OCI-LY7 (cell line): ENCODE measurements at regions not wholly inside any gene's neighbourhood (a gene's known extent, or its start where the extent isn't known, plus 50 kb on each side); places are given as distances from the start of the nearest gene placed in this dataset.

ENCODE experiments used
- BruUV-seq: library from RNA; stranded (reverse); fragments of 400-500 nt; replicated peaks from 2 replicates; lab custom pipeline; 2021; lab: Mats Ljungman, UMichigan
- CTCF ChIA-PET: fragments of 300-600 bp; sonication (Branson Sonifier 250); formaldehyde crosslinking; loops from one replicate; lab custom pipeline; 2022; ENCODE audit warnings: antibody characterized with exemption; ENCODE audit not compliant: unreplicated experiment; lab: Charles Lee
- POLR2A ChIA-PET: fragments of 300-600 bp; sonication (Branson Sonifier 250); formaldehyde crosslinking; loops from one replicate; lab custom pipeline; 2022; ENCODE audit warnings: antibody characterized with exemption; lab: Charles Lee
- DNase-seq: peaks from one replicate; pipeline ENCODE4 v3.0.0-alpha.2; 2015; ENCODE audit warnings: low spot score
- H2AFZ ChIP-seq: fragments of 200-600 bp; sonication (generic), shearing (Covaris generic); 2 replicates; pipeline ENCODE4 v1.6.1; 2014; ENCODE audit warnings: mild to moderate bottlenecking, antibody characterized with exemption, low read length, moderate library complexity
- H3K27ac ChIP-seq: fragments of 200-600 bp; sonication (generic); 2 replicates; pipeline ENCODE4 v1.5.1; 2014; ENCODE audit warnings: mixed run types, low read depth, mild to moderate bottlenecking, moderate library complexity, low read length, inconsistent platforms; ENCODE audit not compliant: poor library complexity, severe bottlenecking
- H3K36me3 ChIP-seq: fragments of 200-600 bp; sonication (generic); 2 replicates; pipeline ENCODE4 v1.6.1; 2014; ENCODE audit warnings: mild to moderate bottlenecking, antibody characterized with exemption, low read length, moderate library complexity, mixed read lengths; ENCODE audit not compliant: insufficient read depth
- H3K4me1 ChIP-seq: fragments of 200-600 bp; sonication (generic); 2 replicates; pipeline ENCODE4 v1.5.1; 2014; ENCODE audit warnings: mild to moderate bottlenecking, low read length; ENCODE audit not compliant: insufficient read depth, poor library complexity, severe bottlenecking
- H3K4me2 ChIP-seq: fragments of 200-600 bp; sonication (generic); 2 replicates; pipeline ENCODE4 v1.6.1; 2014; ENCODE audit warnings: mild to moderate bottlenecking, low read length
- H3K4me3 ChIP-seq: fragments of 200-600 bp; sonication (generic); 2 replicates; pipeline ENCODE4 v1.5.1; 2014; ENCODE audit warnings: mild to moderate bottlenecking, low read depth, low read length; ENCODE audit not compliant: poor library complexity, severe bottlenecking
- H3K79me2 ChIP-seq: fragments of 200-600 bp; sonication (generic); 2 replicates; pipeline ENCODE4 v1.6.1; 2016; ENCODE audit warnings: low read depth, mild to moderate bottlenecking, low read length, moderate library complexity, mixed read lengths; ENCODE audit not compliant: insufficient read depth
- H3K9me2 ChIP-seq: fragments of 200-600 bp; sonication (generic); 2 replicates; pipeline ENCODE4 v1.6.1; 2016; ENCODE audit warnings: mild to moderate bottlenecking, low read length, mixed read lengths; ENCODE audit not compliant: insufficient read depth
- H3K9me3 ChIP-seq: fragments of 200-600 bp; sonication (generic); 2 replicates; pipeline ENCODE4 v1.6.1; 2014; ENCODE audit warnings: mild to moderate bottlenecking, mixed run types, low read length, mixed read lengths
- H4K20me1 ChIP-seq: fragments of 200-600 bp; sonication (generic); 2 replicates; pipeline ENCODE4 v1.6.1; 2014; ENCODE audit warnings: mild to moderate bottlenecking, antibody characterized with exemption, low read length, moderate library complexity, mixed read lengths; ENCODE audit not compliant: insufficient read depth
- EZH2phosphoT487 ChIP-seq: fragments of 200-600 bp; sonication (generic); IDR thresholded peaks from 2 replicates; pipeline ENCODE4 v1.6.1; 2018; ENCODE audit warnings: low read depth, borderline replicate concordance, mild to moderate bottlenecking, mixed run types, antibody characterized with exemption, low read length, moderate library complexity, mixed read lengths
- intact Hi-C: fragments of 100-400 bp; cut with micrococcal nuclease; formaldehyde crosslinking; loops from one replicate; pipeline ENCODE4 v1.10.0; 2022; ENCODE audit not compliant: unreplicated experiment
- TF ChIP-seq, protein P1 (sequence below): fragments of 200-600 bp; sonication (generic); conservative IDR thresholded peaks from 2 replicates; pipeline ENCODE4 v1.5.1; 2014; ENCODE audit warnings: mild to moderate bottlenecking, antibody characterized with exemption, low read length, moderate library complexity, mixed read lengths

DNA sequence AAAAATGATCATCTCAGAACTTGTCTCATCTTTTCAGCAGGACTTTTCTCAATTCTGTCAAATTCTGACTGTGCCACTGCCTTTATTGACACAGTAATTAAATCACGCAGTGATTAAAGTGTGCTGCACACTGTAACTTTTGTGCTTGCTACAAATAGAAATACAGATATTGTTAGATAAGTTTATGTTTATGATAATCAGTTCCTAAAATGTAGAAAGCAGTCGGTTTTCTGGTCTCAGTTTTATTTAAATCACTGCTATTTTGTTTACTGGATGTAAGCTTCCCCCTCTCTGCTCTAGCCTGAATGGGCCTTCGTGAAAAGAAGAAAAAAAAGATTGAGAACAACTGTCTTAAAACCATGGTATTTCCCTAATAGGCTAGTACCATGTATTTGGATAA is 258.8 kb upstream of the STARD13 start:
- ChIA-PET CTCF (no interaction called here), POLR2A (interaction anchor here (0.5 to 3.1 kb wide), 12 partner anchors 10 to 1154 kb away, joined by 3 to 37 read pairs (median 4); no protein-coding TSS in a partner anchor)
- Histone ChIP-seq H4K20me1 (no peaks in the 10 kb centered on the region), H2AFZ (peak overlapping the region; percentile 98), H3K4me2 (peak overlapping the region; percentile 85), H3K9me3 (peaks cover 9% of the 10 kb centered on the region; the same call in 1 of the 2 replicates), H3K4me3 (peak overlapping the region; percentile 80), H3K79me2 (peaks cover 7% of the 10 kb centered on the region; the same call in 1 of the 2 replicates), H3K9me2 (no peaks in the 10 kb centered on the region), H3K27ac (peak overlapping the region; percentile 98), H3K4me1 (peaks cover 63% of the 10 kb centered on the region), H3K36me3 (no peaks in the 10 kb centered on the region)
- intact Hi-C loops, result loop anchor here (10.0 kb wide), 2 partner anchors 900 to 1510 kb away; partner anchors contain the start of gene FRY
- no peak for DNase-seq
- TF ChIP-seq, protein P1, sequence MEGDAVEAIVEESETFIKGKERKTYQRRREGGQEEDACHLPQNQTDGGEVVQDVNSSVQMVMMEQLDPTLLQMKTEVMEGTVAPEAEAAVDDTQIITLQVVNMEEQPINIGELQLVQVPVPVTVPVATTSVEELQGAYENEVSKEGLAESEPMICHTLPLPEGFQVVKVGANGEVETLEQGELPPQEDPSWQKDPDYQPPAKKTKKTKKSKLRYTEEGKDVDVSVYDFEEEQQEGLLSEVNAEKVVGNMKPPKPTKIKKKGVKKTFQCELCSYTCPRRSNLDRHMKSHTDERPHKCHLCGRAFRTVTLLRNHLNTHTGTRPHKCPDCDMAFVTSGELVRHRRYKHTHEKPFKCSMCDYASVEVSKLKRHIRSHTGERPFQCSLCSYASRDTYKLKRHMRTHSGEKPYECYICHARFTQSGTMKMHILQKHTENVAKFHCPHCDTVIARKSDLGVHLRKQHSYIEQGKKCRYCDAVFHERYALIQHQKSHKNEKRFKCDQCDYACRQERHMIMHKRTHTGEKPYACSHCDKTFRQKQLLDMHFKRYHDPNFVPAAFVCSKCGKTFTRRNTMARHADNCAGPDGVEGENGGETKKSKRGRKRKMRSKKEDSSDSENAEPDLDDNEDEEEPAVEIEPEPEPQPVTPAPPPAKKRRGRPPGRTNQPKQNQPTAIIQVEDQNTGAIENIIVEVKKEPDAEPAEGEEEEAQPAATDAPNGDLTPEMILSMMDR, result no peak
- no peak for TF ChIP-seq EZH2phosphoT487
- BruUV-seq, result no TSS peak

DNA sequence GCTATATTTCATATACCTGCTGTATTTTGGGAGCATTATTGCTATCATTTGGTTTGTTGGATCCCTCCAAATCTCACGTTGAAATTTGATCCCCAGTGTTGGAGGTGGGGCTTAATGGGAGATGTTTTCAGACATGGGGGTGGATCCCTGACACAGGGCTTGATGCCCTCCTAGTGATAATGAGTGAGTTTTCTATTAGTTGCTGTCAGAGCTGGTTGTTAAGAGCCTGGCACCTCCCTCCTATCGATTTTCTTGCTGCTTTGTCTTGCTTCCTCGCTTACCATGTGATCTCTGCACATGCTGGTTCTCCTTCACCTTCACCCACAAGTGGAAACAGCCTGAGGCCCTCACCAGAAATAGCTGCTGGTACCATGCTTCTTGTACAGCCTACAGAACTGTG is 259.9 kb upstream of the STARD13 start:
- Histone ChIP-seq H3K4me2 (no peak overlapping the region), H3K9me3 (peaks cover 14% of the 10 kb centered on the region; the same call in 1 of the 2 replicates), H3K4me3 (no peak overlapping the region), H3K79me2 (peaks cover 7% of the 10 kb centered on the region; the same call in 1 of the 2 replicates), H2AFZ (peak overlapping the region; percentile 35; the same call in 1 of the 2 replicates), H3K27ac (peak overlapping the region; percentile 7), H3K36me3 (no peaks in the 10 kb centered on the region), H4K20me1 (no peaks in the 10 kb centered on the region), H3K4me1 (peaks cover 59% of the 10 kb centered on the region), H3K9me2 (no peaks in the 10 kb centered on the region)
- TF ChIP-seq EZH2phosphoT487, result no peak
- TF ChIP-seq, protein P1, result no peak
- CTCF ChIA-PET, result no interaction called here
- POLR2A ChIA-PET, result interaction anchor here (0.6 to 3.1 kb wide), 5 partner anchors 35 to 238 kb away, joined by 3 to 37 read pairs (median 4); no protein-coding TSS in a partner anchor
- intact Hi-C loops, result loop anchor here (10.0 kb wide), 2 partner anchors 901 to 1511 kb away; partner anchors contain the start of gene FRY
- DNase-seq, result no peak
- no TSS peak for BruUV-seq

DNA sequence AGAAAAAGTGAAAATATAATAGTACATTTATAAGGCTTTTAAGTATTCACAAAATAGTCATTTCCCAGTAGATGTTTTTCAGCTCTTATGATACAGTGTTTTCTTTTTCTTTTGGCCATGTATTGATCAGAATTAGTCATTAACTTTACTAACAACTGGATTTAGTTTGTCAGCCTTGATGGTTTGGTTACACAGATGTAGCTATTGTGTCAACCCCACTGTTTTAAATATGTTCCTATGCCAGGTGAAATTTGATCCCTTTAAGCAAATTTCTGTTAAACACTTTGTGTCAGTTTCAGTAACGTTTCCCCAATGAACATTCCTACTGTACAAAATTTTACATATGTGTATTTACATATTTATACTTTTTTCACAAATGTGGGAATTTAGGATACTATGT is 261.5 kb upstream of the STARD13 start:
- intact Hi-C loops, result loop anchor here (10.0 kb wide), 2 partner anchors 902 to 1512 kb away; partner anchors contain the start of gene FRY
- TF ChIP-seq, protein P1, result no peak
- TF ChIP-seq EZH2phosphoT487, result no peak
- DNase-seq, result no peak
- peaks cover 17% of the 10 kb centered on the region; the same call in 1 of the 2 replicates for H3K9me3 ChIP-seq
- ChIA-PET CTCF (no interaction called here), POLR2A (interaction anchor here (0.6 to 1.4 kb wide), 7 partner anchors 8 to 1139 kb away, joined by 3 to 9 read pairs (median 3); no protein-coding TSS in a partner anchor)
- H3K4me3 ChIP-seq, result no peak overlapping the region
- no peaks in the 10 kb centered on the region for H4K20me1 ChIP-seq
- H3K79me2 ChIP-seq, result no peaks in the 10 kb centered on the region; the same call in 1 of the 2 replicates
- H3K27ac ChIP-seq, result peak overlapping the region; percentile 2
- H3K4me1 ChIP-seq, result peaks cover 45% of the 10 kb centered on the region
- H2AFZ ChIP-seq, result peak overlapping the region; percentile 82; the same call in 1 of the 2 replicates
- H3K9me2 ChIP-seq, result no peaks in the 10 kb centered on the region
- BruUV-seq, result no TSS peak
- H3K4me2 ChIP-seq, result peak overlapping the region; percentile 65
- H3K36me3 ChIP-seq, result no peaks in the 10 kb centered on the region; the same call in 1 of the 2 replicates
